ENCODE measurements at regions not wholly inside any gene's neighbourhood (a gene's known extent, or its start where the extent isn't known, plus 50 kb on each side); places are given as distances from the start of the nearest gene placed in this dataset.

DNA sequence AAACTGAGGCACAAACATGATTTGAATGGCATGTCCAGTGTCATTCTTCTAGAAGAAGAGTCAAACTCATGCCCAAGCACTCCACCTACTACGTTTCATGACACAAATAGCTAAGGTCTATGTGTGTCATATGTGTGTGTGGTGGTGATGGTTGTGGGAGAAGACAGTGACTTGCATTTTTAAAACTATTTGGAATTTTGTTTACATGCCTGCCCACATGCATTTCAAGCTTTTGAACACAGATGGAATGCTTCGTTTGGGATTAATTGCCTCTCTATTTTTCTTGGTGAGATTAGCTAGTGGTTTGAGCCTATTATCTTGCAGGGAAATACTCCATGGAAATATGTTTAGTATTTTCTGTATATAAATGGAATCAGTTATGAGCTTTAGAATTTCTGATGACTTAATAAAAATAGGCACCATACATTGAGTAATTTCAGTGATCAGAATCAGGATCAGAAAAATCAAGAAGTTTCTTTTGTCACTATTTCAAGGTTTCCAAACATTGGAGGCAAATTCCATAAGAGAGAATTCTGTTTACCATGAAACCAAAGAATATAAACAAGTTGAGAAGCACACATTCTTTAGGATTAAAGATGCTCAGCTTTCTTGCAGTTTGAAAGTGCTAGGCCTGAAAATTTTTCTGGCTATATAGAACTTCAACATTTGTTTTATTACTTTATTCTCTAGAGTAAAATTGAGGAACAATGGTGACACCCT, 260.3 kb upstream of the SEMA6A start:
- TF ChIP-seq, protein P1, sequence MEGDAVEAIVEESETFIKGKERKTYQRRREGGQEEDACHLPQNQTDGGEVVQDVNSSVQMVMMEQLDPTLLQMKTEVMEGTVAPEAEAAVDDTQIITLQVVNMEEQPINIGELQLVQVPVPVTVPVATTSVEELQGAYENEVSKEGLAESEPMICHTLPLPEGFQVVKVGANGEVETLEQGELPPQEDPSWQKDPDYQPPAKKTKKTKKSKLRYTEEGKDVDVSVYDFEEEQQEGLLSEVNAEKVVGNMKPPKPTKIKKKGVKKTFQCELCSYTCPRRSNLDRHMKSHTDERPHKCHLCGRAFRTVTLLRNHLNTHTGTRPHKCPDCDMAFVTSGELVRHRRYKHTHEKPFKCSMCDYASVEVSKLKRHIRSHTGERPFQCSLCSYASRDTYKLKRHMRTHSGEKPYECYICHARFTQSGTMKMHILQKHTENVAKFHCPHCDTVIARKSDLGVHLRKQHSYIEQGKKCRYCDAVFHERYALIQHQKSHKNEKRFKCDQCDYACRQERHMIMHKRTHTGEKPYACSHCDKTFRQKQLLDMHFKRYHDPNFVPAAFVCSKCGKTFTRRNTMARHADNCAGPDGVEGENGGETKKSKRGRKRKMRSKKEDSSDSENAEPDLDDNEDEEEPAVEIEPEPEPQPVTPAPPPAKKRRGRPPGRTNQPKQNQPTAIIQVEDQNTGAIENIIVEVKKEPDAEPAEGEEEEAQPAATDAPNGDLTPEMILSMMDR (IDR thresholded peaks at IDR 0.05; ENCODE audit: borderline replicate concordance, control extremely low read depth, extremely low read depth, insufficient read depth, missing control alignments) = no peak
- no peak for DNase-seq (ENCODE audit: low spot score)
- in situ Hi-C loops (cut with MboI; ENCODE audit: low sequenced_read_pairs, unreplicated experiment) = no loop called here

DNA sequence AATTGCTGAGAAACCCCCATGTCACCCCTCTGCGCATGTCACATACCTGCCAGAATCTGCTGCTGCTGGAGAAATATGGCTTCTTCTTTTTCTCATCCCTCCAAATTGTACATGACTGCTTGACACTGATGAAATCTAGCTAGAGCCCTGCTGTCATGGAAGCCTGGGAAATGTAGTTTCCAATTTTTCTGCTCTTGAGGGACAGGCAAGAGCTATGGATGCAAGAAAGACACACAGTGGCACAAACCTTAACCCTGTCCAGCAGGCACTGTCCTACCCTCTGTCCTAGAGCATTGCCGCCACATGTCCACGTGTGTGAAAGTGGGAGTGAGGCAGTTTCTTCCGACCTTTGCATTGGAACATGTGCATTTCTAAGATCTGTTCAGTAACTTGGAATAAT, 255.5 kb upstream of the SEMA6A start:
- in situ Hi-C loops (cut with MboI; ENCODE audit: low sequenced_read_pairs, unreplicated experiment) = no loop called here
- TF ChIP-seq, protein P1 (IDR thresholded peaks at IDR 0.05; ENCODE audit: borderline replicate concordance, control extremely low read depth, extremely low read depth, insufficient read depth, missing control alignments) = no peak

DNA sequence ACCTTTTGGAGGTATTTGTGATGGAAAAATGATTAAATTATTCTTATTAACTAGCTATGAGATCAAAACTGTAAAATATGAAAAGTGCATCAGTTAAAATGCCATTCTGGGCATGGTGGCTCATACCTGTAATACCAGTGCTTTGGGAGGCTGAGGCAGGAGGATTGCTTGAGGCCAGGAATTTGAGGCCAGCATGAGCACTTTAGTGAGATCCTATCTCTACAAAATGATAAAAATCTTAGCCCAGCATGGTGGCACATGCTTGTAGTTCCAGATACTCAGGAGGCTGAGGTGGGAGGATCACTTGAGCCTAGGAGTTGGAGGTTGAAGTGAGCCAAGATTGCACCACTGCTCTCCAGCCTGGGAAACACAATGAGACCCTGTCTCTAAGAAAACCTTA, 252.5 kb upstream of the SEMA6A start:
- no peak for DNase-seq (ENCODE audit: low spot score)
- TF ChIP-seq, protein P1 (IDR thresholded peaks at IDR 0.05; ENCODE audit: borderline replicate concordance, control extremely low read depth, extremely low read depth, insufficient read depth, missing control alignments) = no peak
- in situ Hi-C loops (cut with MboI; ENCODE audit: low sequenced_read_pairs, unreplicated experiment) = no loop called here

More for the DNA sequence above, 255.5 kb upstream of the SEMA6A start:
- no peak for DNase-seq (ENCODE audit: low spot score)

DNA sequence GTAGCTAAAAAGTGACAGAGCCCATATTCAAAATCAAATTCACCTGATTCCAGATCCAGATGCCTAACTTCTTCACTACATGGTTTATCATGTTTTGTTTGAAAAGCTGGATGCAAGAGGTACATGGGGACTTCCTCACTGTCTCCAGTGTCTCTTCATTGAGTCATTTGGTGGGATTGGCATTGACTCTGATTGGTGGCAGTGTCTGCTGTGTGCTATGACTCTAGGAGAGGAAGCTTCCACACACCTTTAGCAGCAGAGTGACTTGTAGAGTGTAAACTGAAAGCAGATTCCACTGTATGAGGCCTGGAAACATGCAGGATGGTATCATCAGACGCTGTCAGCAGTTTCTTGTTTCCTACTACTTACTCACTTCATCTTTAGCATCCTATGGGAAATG, 250.9 kb upstream of the SEMA6A start:
- no peak for DNase-seq (ENCODE audit: low spot score)
- TF ChIP-seq, protein P1 (IDR thresholded peaks at IDR 0.05; ENCODE audit: borderline replicate concordance, control extremely low read depth, extremely low read depth, insufficient read depth, missing control alignments) = no peak
- in situ Hi-C loops (cut with MboI; ENCODE audit: low sequenced_read_pairs, unreplicated experiment) = no loop called here

DNA sequence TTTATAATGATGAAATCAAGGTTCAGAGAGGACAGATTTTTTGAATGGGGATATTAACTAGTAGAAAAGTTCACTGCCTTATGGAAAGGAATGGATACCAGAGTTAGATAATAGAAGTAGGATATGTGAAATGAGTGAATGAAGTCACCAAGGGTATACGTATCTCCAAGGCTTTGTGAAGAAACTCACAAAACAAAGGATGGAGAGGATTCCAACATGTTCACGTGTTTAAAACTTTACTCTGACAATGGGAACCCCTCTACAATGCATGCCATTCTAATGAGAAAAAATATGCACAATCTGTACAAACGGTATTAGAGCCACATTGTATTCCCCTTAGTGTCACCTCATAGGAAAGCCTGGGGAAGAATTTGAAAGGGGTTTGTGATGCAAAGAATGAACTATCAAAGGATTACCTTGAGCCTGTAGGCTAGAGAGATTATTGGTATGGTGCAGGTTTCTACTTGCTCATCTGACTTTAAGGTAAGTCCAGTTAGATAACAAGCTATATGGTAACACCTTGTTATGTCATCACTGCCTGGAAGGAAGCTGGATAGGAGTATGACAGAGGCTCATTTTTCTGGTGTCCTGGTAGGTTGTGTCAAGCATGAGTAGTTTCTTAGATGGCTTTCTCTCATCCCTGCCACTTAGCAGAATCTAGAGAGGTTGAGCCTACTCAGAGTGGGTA, 250.3 kb upstream of the SEMA6A start:
- no peak for DNase-seq (ENCODE audit: low spot score)
- TF ChIP-seq, protein P1 (IDR thresholded peaks at IDR 0.05; ENCODE audit: borderline replicate concordance, control extremely low read depth, extremely low read depth, insufficient read depth, missing control alignments) = no peak
- in situ Hi-C loops (cut with MboI; ENCODE audit: low sequenced_read_pairs, unreplicated experiment) = no loop called here

DNA sequence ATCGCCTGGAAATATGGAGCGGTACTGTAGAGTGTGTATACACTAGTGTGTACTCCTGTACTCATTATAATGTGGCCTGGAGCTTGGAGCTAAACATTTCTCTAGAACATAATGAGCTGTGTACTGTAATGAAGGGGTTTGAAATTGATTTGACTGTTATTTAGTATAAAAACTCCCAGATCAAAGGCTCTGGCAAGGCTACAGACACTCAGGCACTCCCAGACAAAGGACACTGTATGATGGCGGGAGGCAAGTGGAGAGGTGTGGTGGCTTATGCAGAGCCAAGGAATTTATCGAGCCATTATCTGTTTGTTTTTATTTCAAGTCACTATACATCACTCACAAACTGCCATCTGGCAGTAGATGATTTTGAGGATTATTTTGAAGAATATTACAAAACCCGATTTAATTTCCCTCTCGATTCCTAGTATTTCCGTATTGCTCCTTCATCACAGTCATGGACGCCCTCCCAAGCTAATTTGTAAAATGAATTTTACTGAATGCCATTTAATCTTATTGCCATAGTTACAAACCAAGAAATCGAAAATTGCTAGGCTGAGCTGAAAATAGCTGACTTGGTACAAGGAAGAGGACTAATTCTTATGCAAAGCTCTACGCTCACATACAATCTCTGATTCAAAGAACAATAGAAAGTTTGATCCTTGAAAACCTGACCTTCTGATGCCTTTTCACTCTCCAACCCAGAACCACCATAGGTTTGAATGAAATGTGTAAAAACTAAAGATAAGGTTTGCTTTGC, 240.2 kb upstream of the SEMA6A start:
- in situ Hi-C loops (cut with MboI; ENCODE audit: low sequenced_read_pairs, unreplicated experiment) = no loop called here
- TF ChIP-seq, protein P1 (IDR thresholded peaks at IDR 0.05; ENCODE audit: borderline replicate concordance, control extremely low read depth, extremely low read depth, insufficient read depth, missing control alignments) = no peak
- DNase-seq (ENCODE audit: low spot score) = no peak
